ENCODE measurements at regions not wholly inside any gene's neighbourhood (a gene's known extent, or its start where the extent isn't known, plus 50 kb on each side); places are given as distances from the start of the nearest gene placed in this dataset.

- DNase-seq = no peak
Measured at GRCh38 chr9:108479989-108480652, 375.7 kb downstream of the ACTL7B start.

GRCh38 chr9:108478431-108479332 is 377.1 kb downstream of the ACTL7B start:
- no peak for DNase-seq

- DNase-seq = peak; percentile 29
Measured at GRCh38 chr9:108477529-108478006, 378.2 kb downstream of the ACTL7B start.

DNA sequence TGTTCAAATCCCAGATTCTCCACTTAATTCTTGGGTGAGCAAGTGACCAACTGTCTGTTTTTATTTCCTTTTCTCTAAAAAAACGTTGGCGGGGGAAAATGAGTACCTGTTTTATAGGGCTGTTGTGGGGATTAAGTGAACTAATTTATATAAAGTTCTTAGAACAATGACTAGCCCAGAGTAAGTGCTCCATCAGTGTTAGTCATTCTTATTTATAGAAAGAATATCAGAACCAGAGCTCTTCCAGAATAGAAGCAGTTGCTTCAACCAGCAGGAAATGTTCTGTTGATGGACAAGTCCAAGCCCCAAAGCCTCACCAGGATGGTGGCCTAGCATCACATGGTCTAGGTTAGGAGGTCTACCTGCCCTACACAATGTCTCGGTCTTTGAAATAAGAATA is 379.2 kb downstream of the ACTL7B start:
- DNase-seq = no peak

GRCh38 chr9:108475813-108476212 is 380.0 kb downstream of the ACTL7B start:
- DNase-seq = no peak

- DNase-seq = no peak
Measured at GRCh38 chr9:108474356-108474755, 381.4 kb downstream of the ACTL7B start.

- peak; percentile 63 for DNase-seq
Measured at GRCh38 chr9:108473209-108474112, 382.3 kb downstream of the ACTL7B start.

- no peak for DNase-seq
Measured at GRCh38 chr9:108469654-108470053, 386.1 kb downstream of the ACTL7B start.

- DNase-seq = peak; percentile 38
Measured at GRCh38 chr9:108468364-108468763, 387.4 kb downstream of the ACTL7B start.

- DNase-seq = no peak
Measured at GRCh38 chr9:108467653-108468324, 388.0 kb downstream of the ACTL7B start.

DNA sequence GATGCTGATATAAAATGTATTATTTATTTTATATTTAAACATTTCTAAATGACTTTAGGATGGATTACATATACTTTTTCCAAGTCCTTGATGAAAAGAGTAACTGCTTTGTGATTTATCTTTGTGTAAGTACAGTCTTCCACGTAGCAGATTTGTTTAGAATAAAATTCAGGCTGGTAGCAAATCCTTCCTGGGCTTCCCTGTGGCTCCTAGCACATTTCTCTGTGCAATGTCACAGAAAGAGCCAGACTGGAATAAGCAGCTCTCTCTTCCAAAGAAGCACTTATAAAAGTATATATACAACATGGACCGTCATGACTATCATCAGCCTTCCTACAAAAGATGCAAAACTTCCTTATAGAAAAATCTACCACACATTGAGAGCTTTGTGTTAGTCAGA is 388.6 kb downstream of the ACTL7B start:
- no peak for DNase-seq

GRCh38 chr9:108466304-108466703 is 389.5 kb downstream of the ACTL7B start:
- DNase-seq = no peak

DNA sequence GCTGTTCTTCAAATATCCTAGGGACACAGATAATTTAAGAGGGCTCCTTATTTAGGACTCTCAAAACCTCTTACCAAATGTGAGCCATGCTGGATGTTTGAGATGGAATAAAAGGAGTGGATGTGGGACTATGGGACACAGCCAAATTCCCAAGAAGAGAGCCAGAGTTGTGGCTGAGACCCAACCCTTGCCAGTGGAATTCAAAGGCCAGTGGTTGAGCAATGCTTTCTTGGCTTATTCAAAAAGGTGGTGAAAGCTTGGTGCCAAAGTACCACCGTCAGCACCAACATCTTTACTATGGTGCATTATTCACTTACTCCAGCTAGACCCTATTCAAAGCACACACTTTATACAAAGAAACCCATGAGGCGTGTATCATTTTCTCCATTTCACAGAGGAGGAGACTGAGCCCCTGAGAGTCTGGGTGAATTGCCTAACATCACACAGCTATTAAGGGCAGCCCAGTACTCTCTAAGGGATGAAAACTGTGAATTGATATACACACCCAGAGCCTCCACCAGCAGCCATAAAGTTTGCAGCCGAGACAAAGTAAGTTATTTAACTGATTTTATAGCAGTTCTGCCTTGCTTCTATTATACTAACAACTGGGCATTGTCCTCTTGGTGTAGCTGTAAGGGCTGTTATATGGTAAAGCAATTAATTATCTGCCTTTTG is 391.7 kb downstream of the ACTL7B start:
- DNase-seq = no peak

DNA sequence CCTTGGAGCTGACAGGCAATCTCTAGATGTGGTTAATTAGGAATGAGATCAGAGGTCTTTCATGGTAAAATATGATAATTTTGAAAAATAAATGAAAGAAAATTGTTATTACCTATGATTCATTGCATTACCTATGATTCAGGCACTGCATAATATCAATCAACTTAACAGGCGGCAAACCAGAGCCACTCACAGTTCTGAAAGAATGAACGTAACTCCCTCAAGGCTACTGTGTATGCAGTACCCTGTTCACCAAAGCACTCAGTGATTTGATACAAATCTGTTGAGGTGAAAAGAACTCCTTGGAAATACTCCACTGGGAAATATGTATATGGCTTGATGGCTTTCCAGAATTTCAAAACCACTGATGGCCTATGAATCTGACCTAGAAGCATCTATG is 398.9 kb downstream of the ACTL7B start:
- no peak for DNase-seq

- DNase-seq = no peak
Measured at GRCh38 chr9:108445431-108446071, 410.2 kb downstream of the ACTL7B start.

DNA sequence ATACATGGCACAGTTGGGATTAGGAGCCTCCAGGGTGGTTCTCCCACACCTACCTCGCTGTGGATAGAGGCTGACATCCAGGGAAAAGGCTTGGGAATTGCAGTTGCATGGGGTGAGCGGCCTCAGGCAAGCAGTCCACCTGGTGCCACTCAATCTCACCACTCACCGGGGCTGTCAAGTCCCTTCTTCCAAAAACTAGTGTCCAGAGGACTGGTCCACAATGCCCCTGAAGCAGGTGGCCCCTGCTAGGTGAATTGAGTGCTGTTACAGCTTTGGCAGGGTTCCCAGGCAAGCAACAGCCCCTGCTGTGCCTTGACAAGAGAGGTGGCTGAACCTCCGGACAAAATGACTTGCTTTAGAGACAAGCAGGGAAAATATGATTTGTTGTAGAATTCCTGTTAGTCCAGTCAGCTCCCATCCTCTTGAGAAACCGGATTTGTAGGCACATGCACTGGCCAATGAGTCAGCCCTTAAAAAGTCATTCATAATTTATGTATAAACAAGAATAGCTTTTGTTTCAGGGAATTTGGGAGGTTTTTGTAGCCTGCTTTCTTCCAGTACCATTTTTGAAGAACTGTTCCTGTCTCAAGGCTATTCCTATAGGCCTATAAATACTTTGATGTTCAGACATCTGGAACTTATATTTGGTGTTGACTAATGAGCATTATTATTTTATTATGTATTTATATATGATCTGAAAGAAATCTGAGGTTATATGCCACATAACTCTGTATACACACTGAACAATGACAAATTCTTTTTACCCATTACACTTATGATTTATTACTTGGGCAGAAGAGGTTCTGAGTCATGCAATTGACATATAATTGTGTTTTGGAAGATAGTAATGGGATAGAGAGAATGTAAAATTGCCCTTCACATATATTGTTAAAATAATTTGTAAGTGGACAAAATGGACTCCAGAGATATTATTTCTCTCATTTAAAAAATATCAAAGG is 411.1 kb downstream of the ACTL7B start:
- peak; percentile 93 for DNase-seq

DNA sequence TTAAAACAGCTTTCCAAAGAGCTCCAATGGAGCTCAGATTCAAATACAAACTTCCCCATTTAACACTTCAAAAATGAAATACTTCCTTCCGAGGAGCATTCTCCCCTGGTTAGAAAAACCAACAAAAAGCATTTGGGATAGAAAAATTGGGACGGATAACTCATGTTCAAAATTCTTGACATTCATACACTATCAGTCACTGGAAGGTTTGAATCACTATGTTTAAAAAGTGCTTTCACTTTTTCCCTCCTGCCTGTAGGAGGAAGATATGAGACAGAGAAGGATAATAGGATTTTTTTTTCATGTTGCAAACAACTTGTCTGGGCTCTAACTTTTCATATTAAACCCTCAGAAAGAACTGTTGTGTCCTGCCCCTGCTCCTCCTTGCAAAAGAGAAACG is 412.0 kb downstream of the ACTL7B start:
- DNase-seq = peak; percentile 25

GRCh38 chr9:108443019-108443633 is 412.7 kb downstream of the ACTL7B start:
- no peak for DNase-seq

DNA sequence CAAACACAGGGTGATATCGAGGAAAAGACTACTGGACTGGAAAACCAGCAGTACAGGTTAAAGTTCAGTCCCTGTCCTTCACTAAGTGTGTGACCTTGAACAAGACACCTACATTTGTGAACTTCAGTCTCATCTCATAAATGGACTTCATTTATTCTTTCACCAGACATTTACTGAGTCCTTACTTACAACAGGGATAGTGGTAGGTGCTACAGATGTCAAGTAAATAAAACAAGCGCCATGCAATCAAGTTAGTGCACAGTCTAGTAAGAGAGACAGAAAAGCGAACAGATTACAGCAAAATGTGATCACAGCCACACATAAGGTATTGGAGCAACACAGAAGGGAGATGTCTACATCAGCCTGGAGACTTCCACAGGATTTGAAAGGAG is 413.2 kb downstream of the ACTL7B start:
- no peak for DNase-seq

- no peak for DNase-seq
Measured at GRCh38 chr9:108441726-108442125, 414.1 kb downstream of the ACTL7B start.

All from NCI-H2029 treated with DMSO at 0.1 percent for 48 hours (cell line).